IMR-90 (cell line): ENCODE measurements at regions not wholly inside any gene's neighbourhood (a gene's known extent, or its start where the extent isn't known, plus 50 kb on each side); places are given as distances from the start of the nearest gene placed in this dataset.

Source experiments
- ATAC-seq: fragments of 200-7000 bp; cut with Tn5 transposase; 2 replicates; pipeline ENCODE4 v1.9.1; 2020; ENCODE audit warnings: low read depth, mild to moderate bottlenecking, moderate library complexity
- BruUV-seq: library from RNA; stranded (reverse); fragments of 400-500 nt; replicated peaks from 2 replicates; lab custom pipeline; 2021; lab: Mats Ljungman, UMichigan
- CTCF ChIA-PET: fragments of 300-600 bp; formaldehyde crosslinking; extraction: SDS; loops from one replicate; lab custom pipeline; 2021; ENCODE audit warnings: antibody characterized with exemption; lab: Yijun Ruan, JAX
- POLR2A ChIA-PET: fragments of 300-600 bp; sonication (Branson Sonifier 250); formaldehyde crosslinking; loops from one replicate; lab custom pipeline; 2022; ENCODE audit warnings: antibody characterized with exemption; ENCODE audit not compliant: unreplicated experiment; lab: Charles Lee
- DNase-seq: peaks from one replicate; pipeline ENCODE4 v3.0.0; 2013
- H2AFZ ChIP-seq: replicated peaks from 2 replicates; pipeline ENCODE3; 2013; ENCODE audit warnings: low read length, mild to moderate bottlenecking; ENCODE audit not compliant: poor library complexity
- H2AK5ac ChIP-seq: 2 replicates; pipeline ENCODE4 v1.6.1; 2013; ENCODE audit warnings: low read depth, low read length, inconsistent platforms
- H2AK9ac ChIP-seq: replicated peaks from 2 replicates; pipeline ENCODE3; 2013; ENCODE audit warnings: mild to moderate bottlenecking, low read depth, low read length, moderate library complexity; ENCODE audit not compliant: poor library complexity
- H2BK120ac ChIP-seq: 2 replicates; pipeline ENCODE4 v1.6.1; 2013; ENCODE audit warnings: low read depth, low read length, inconsistent platforms
- H2BK15ac ChIP-seq: 3 replicates; pipeline ENCODE4 v1.6.1; 2013; ENCODE audit warnings: low read depth, low read length, inconsistent platforms
- H2BK20ac ChIP-seq: 2 replicates; pipeline ENCODE4 v1.6.1; 2013; ENCODE audit warnings: low read depth, mild to moderate bottlenecking, inconsistent platforms, low read length, moderate library complexity
- H2BK5ac ChIP-seq: 2 replicates; pipeline ENCODE4 v1.6.1; 2013; ENCODE audit warnings: mild to moderate bottlenecking, low read depth, low read length, inconsistent platforms; ENCODE audit not compliant: poor library complexity, severe bottlenecking
- H3K14ac ChIP-seq: replicated peaks from 2 replicates; pipeline ENCODE4 v1.6.1; 2013; ENCODE audit warnings: low read depth, low read length, inconsistent platforms
- H3K18ac ChIP-seq: 2 replicates; pipeline ENCODE4 v1.6.1; 2013; ENCODE audit warnings: low read depth, low read length, control low read depth
- H3K23ac ChIP-seq: 2 replicates; pipeline ENCODE4 v1.6.1; 2013; ENCODE audit warnings: low read depth, low read length, inconsistent platforms
- H3K27ac ChIP-seq: 2 replicates; pipeline ENCODE4 v1.5.1; 2013; ENCODE audit warnings: mild to moderate bottlenecking, control low read depth, low read length; ENCODE audit not compliant: insufficient read depth
- H3K27me3 ChIP-seq: 2 replicates; pipeline ENCODE4 v1.6.1; 2013; ENCODE audit warnings: low read length; ENCODE audit not compliant: control insufficient read depth, insufficient read depth
- H3K36me3 ChIP-seq: 2 replicates; pipeline ENCODE4 v1.6.1; 2013; ENCODE audit warnings: low read length, mixed read lengths; ENCODE audit not compliant: control insufficient read depth, insufficient read depth
- H3K4ac ChIP-seq: 2 replicates; pipeline ENCODE4 v1.6.1; 2013; ENCODE audit warnings: low read depth, low read length, inconsistent platforms
- H3K4me1 ChIP-seq: 2 replicates; pipeline ENCODE4 v1.6.1; 2013; ENCODE audit warnings: low read length, mixed read lengths; ENCODE audit not compliant: control insufficient read depth, insufficient read depth
- H3K4me2 ChIP-seq: 2 replicates; pipeline ENCODE4 v1.6.1; 2013; ENCODE audit warnings: low read depth, mild to moderate bottlenecking, control low read depth, low read length, moderate library complexity
- H3K4me3 ChIP-seq: 2 replicates; pipeline ENCODE4 v1.5.1; 2013; ENCODE audit warnings: low read depth, mild to moderate bottlenecking, control low read depth, low read length, moderate library complexity; ENCODE audit not compliant: insufficient read depth
- H3K56ac ChIP-seq: 2 replicates; pipeline ENCODE4 v1.6.1; 2013; ENCODE audit warnings: low read length, inconsistent platforms; ENCODE audit not compliant: insufficient read depth; ENCODE audit errors: extremely low read depth
- H3K79me1 ChIP-seq, 2 experiments: 2 replicates each; pipeline ENCODE4 v1.6.1; 2013; ENCODE audit warnings: low read length in 2 of 2, inconsistent platforms in 1 of 2, low read depth in 1 of 2
- H3K9ac ChIP-seq: 2 replicates; pipeline ENCODE4 v1.6.1; 2013; ENCODE audit warnings: low read depth, low read length, control low read depth
- H3K9me1 ChIP-seq: 2 replicates; pipeline ENCODE4 v1.6.1; 2013; ENCODE audit warnings: low read length, inconsistent platforms; ENCODE audit not compliant: insufficient read depth
- H3K9me3 ChIP-seq: 2 replicates; pipeline ENCODE4 v1.6.1; 2013; ENCODE audit warnings: low read length; ENCODE audit not compliant: control insufficient read depth, insufficient read depth
- H4K20me1 ChIP-seq: 2 replicates; pipeline ENCODE4 v1.6.1; 2013; ENCODE audit warnings: low read length, inconsistent platforms; ENCODE audit not compliant: insufficient read depth
- H4K5ac ChIP-seq: 2 replicates; pipeline ENCODE4 v1.6.1; 2013; ENCODE audit warnings: mild to moderate bottlenecking, low read depth, low read length, control low read depth
- H4K8ac ChIP-seq, 2 experiments: 2 replicates each; pipeline ENCODE4 v1.6.1; 2013; ENCODE audit warnings: low read depth in 2 of 2, low read length in 2 of 2, control low read depth in 1 of 2, inconsistent platforms in 1 of 2
- H4K91ac ChIP-seq: 2 replicates; pipeline ENCODE4 v1.6.1; 2013; ENCODE audit warnings: low read depth, low read length, inconsistent platforms; ENCODE audit not compliant: insufficient read depth
- ELK1 ChIP-seq: fragments of 150-350 bp; IDR thresholded peaks from 2 replicates; pipeline ENCODE4 v1.6.1; 2016; ENCODE audit warnings: low read depth, mild to moderate bottlenecking, low read length, moderate library complexity, borderline replicate concordance
- MXI1 ChIP-seq: IDR thresholded peaks from 2 replicates; pipeline ENCODE4 v1.6.1; 2012; ENCODE audit warnings: low read depth, mild to moderate bottlenecking, low read length, moderate library complexity, borderline replicate concordance
- NFE2L2 ChIP-seq: fragments of 150-350 bp; IDR thresholded peaks from 2 replicates; pipeline ENCODE4 v1.6.1; 2016; ENCODE audit warnings: low read depth, mild to moderate bottlenecking, low read length
- SMC3 ChIP-seq: fragments of 150-350 bp; IDR thresholded peaks from 2 replicates; pipeline ENCODE4 v1.6.1; 2016; ENCODE audit warnings: low read depth, mild to moderate bottlenecking, antibody characterized with exemption, low read length, moderate library complexity
- USF2 ChIP-seq: fragments of 150-350 bp; IDR thresholded peaks from 2 replicates; pipeline ENCODE4 v1.6.1; 2017; ENCODE audit warnings: mild to moderate bottlenecking, antibody characterized with exemption, low read length, low read depth
- WGBS, 2 experiments: methylation state at CpG; one replicate each; pipeline versions ENCODE4 v1.1.5 to v1.1.7; 2013; ENCODE audit warnings: missing lambda C conversion rate in 2 of 2; ENCODE audit not compliant: insufficient read length in 1 of 2; ENCODE audit errors: extremely low coverage in 2 of 2; 5-methylcytosine and 5-hydroxymethylcytosine counted together
- dilution Hi-C: fragments of 300-500 bp; cut with HindIII; formaldehyde crosslinking; loops from one replicate; pipeline ENCODE4 v1.14.3; 2018; ENCODE audit warnings: low sequenced_read_pairs; ENCODE audit not compliant: unreplicated experiment
- in situ Hi-C: fragments of 300-500 bp; cut with MboI; formaldehyde crosslinking; loops from 3 replicates; pipeline ENCODE4 v1.14.3; 2019; ENCODE audit warnings: low sequenced_read_pairs, inconsistent platforms, mixed read lengths
- intact Hi-C: fragments of 100-400 bp; cut with micrococcal nuclease; formaldehyde crosslinking; loops from 2 replicates; pipeline ENCODE4 v1.10.0; 2022

DNA sequence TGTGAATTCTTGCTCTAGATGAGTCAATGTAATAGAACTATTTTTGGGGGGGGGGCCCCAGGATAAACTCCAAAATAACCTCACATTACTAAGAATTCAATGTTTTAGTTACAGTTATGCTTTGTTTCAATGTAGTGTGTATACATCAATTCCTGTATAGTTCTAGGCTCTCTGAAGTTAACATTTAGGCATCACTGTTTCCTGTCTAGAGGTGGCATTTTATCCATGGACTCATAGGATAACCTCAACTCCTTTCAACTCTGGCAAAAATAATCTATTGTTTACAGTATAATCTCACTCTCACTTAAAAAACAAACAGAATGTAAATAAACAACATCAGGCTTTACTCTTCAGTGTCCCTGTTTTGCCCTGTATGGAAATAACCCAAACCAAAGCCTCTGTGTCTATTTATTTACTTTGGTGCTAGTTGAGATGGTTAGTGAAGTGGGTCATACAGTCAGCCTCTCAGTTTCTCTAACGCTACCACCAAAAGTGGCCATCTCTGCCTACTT, 79.3 kb upstream of the MMADHC start:
- Histone ChIP-seq H3K36me3 (no peaks in the 10 kb centered on the region), H3K4ac (no peak overlapping the region), H3K4me2 (peak overlapping the region; percentile 26; the same call in 1 of the 2 replicates), H3K4me3 (no peak overlapping the region), H3K27me3 (no peaks in the 10 kb centered on the region), H2BK5ac (peak overlapping the region; percentile 51), H3K18ac (no peak overlapping the region), H2BK20ac (no peak overlapping the region), H4K5ac (no peak overlapping the region), H3K56ac (no peak overlapping the region), H3K27ac (no peak overlapping the region), H3K79me1 (no peaks in the 10 kb centered on the region), H2AK5ac (no peak overlapping the region), H4K91ac (no peak overlapping the region), H4K8ac (no peak overlapping the region), H3K4me1 (peaks cover 2% of the 10 kb centered on the region), H3K9ac (no peak overlapping the region), H2AFZ (no peak overlapping the region), H3K14ac (no peak overlapping the region), H3K23ac (no peak overlapping the region), H2BK15ac (no peak overlapping the region), H2AK9ac (no peak overlapping the region), H2BK120ac (no peak overlapping the region), H3K9me1 (peaks cover 2% of the 10 kb centered on the region; the same call in 1 of the 2 replicates), H4K20me1 (no peaks in the 10 kb centered on the region), H3K9me3 (peaks cover 2% of the 10 kb centered on the region; the same call in 1 of the 2 replicates)
- no TSS peak for BruUV-seq
- intact Hi-C loops (no loop called here), in situ Hi-C loops (no loop called here), dilution Hi-C loops (no loop called here)
- TF ChIP-seq ELK1 = no peak
- TF ChIP-seq USF2 = no peak
- TF ChIP-seq SMC3 = no peak
- no peak for TF ChIP-seq MXI1
- TF ChIP-seq NFE2L2 = no peak
- no CpG with 5 or more reads among the region's 1 CpG for WGBS, 2 experiments
- ATAC-seq (peak; percentile 70), DNase-seq (no peak)
- CTCF ChIA-PET = no interaction called here
- POLR2A ChIA-PET = no interaction called here
